ENCODE measurements at regions not wholly inside any gene's neighbourhood (a gene's known extent, or its start where the extent isn't known, plus 50 kb on each side); places are given as distances from the start of the nearest gene placed in this dataset.

GRCh38 chr5:106876298-106876622 is 794.5 kb downstream of the EFNA5 start:
- FAIRE-seq, result no peak

- no peak for FAIRE-seq
These were observed 795.0 kb downstream of the EFNA5 start for GRCh38 chr5:106875591-106876297.

GRCh38 chr5:106874974-106875373 is 795.8 kb downstream of the EFNA5 start:
- no peak for FAIRE-seq

- no peak for FAIRE-seq
These were observed 796.2 kb downstream of the EFNA5 start for GRCh38 chr5:106874531-106874930.

GRCh38 chr5:106873568-106873967 is 797.2 kb downstream of the EFNA5 start:
- FAIRE-seq, result no peak

- no peak for FAIRE-seq
These were observed 805.5 kb downstream of the EFNA5 start for GRCh38 chr5:106865279-106865678.

GRCh38 chr5:106862450-106863193 is 808.1 kb downstream of the EFNA5 start:
- FAIRE-seq, result no peak

- FAIRE-seq, result no peak
These were observed 810.2 kb downstream of the EFNA5 start for GRCh38 chr5:106860398-106861044.

- FAIRE-seq, result no peak
These were observed 812.1 kb downstream of the EFNA5 start for GRCh38 chr5:106858616-106859015.

- no peak for FAIRE-seq
These were observed 815.8 kb downstream of the EFNA5 start for GRCh38 chr5:106854922-106855321.

GRCh38 chr5:106854105-106854687 is 816.5 kb downstream of the EFNA5 start:
- no peak for FAIRE-seq

GRCh38 chr5:106853266-106853665 is 817.5 kb downstream of the EFNA5 start:
- no peak for FAIRE-seq

- no peak for FAIRE-seq
These were observed 821.5 kb downstream of the EFNA5 start for GRCh38 chr5:106849266-106849665.

GRCh38 chr5:106843812-106844416 is 826.8 kb downstream of the EFNA5 start:
- FAIRE-seq, result no peak

- FAIRE-seq, result no peak
These were observed 837.2 kb downstream of the EFNA5 start for GRCh38 chr5:106833517-106833916.

- FAIRE-seq, result no peak
These were observed 843.7 kb downstream of the EFNA5 start for GRCh38 chr5:106827061-106827460.

GRCh38 chr5:106825374-106825773 is 845.4 kb downstream of the EFNA5 start:
- FAIRE-seq, result no peak

GRCh38 chr5:106822851-106823250 is 847.9 kb downstream of the EFNA5 start:
- no peak for FAIRE-seq

GRCh38 chr5:106818552-106818951 is 852.2 kb downstream of the EFNA5 start:
- FAIRE-seq, result no peak

- FAIRE-seq, result no peak
These were observed 855.8 kb downstream of the EFNA5 start for GRCh38 chr5:106814961-106815360.

- no peak for FAIRE-seq
These were observed 869.2 kb downstream of the EFNA5 start for GRCh38 chr5:106801554-106801953.

GRCh38 chr5:106797996-106798395 is 872.7 kb downstream of the EFNA5 start:
- FAIRE-seq, result no peak

- FAIRE-seq, result no peak
These were observed 874.7 kb downstream of the EFNA5 start for GRCh38 chr5:106796081-106796480.

All from G401.6 (cell line).